ENCODE measurements at regions not wholly inside any gene's neighbourhood (a gene's known extent, or its start where the extent isn't known, plus 50 kb on each side); places are given as distances from the start of the nearest gene placed in this dataset.

DNA sequence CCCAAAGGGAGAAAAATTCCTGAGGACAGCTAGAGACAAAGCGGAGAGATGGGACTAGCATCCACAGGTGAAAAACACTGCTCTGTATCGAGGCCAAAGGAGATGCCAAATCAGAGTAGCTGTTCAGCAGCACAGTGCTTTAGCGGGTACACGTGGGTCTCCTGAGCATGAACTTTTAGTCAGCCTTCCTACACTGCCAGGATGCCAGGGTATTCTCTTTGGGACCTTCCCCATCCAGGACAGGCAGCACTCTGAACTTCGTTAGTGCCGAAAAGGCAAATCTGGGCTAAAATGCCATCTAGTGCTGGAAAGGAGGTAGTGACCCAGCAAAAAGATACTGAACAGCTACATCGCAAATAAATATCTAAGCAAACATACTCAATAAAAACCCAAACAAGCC, 64.9 kb downstream of the C6orf58 start:
- DNase-seq (ENCODE audit: low read depth) = peak; percentile 2
